ENCODE measurements at regions not wholly inside any gene's neighbourhood (a gene's known extent, or its start where the extent isn't known, plus 50 kb on each side); places are given as distances from the start of the nearest gene placed in this dataset.

GRCh38 chr1:199512037-199512710 lies 515.3 kb upstream of the NR5A2 start:
- no peak for TF ChIP-seq CTCF (conservative IDR thresholded peaks at IDR 0.05; ENCODE audit: low read depth, low read length)
- TF ChIP-seq EZH2 (IDR thresholded peaks at IDR 0.05; ENCODE audit: borderline replicate concordance, low read depth, low read length, poor library complexity, severe bottlenecking): no peak

Measured in A673 (cell line).